HUES6 (cell line): ENCODE measurements at regions not wholly inside any gene's neighbourhood (a gene's known extent, or its start where the extent isn't known, plus 50 kb on each side); places are given as distances from the start of the nearest gene placed in this dataset.
"Not testable (repeated sequence)": the region's sequence is repeated elsewhere in the genome, so short reads cannot be mapped to it uniquely, and the experiment has no call there.

ENCODE experiments used
- H3K27ac ChIP-seq: 2 replicates; pipeline ENCODE4 v1.7.0; 2013; ENCODE audit warnings: low read depth, mild to moderate bottlenecking, low read length, inconsistent platforms
- H3K27me3 ChIP-seq: 2 replicates; pipeline ENCODE4 v1.6.1; 2013; ENCODE audit warnings: low read length; ENCODE audit not compliant: control insufficient read depth, insufficient read depth
- H3K36me3 ChIP-seq: 2 replicates; pipeline ENCODE4 v1.6.1; 2013; ENCODE audit warnings: low read length; ENCODE audit not compliant: control insufficient read depth, insufficient read depth
- H3K4me1 ChIP-seq: 2 replicates; pipeline ENCODE4 v1.6.1; 2013; ENCODE audit warnings: low read length; ENCODE audit not compliant: control insufficient read depth, insufficient read depth
- H3K4me3 ChIP-seq: 2 replicates; pipeline ENCODE4 v1.5.1; 2013; ENCODE audit warnings: low read depth, low read length
- H3K9ac ChIP-seq: one replicate; pipeline ENCODE4 v1.6.1; 2013; ENCODE audit warnings: mild to moderate bottlenecking, low read length
- H3K9me3 ChIP-seq: 2 replicates; pipeline ENCODE4 v1.6.1; 2013; ENCODE audit warnings: low read depth, low read length; ENCODE audit not compliant: control insufficient read depth, insufficient read depth

DNA sequence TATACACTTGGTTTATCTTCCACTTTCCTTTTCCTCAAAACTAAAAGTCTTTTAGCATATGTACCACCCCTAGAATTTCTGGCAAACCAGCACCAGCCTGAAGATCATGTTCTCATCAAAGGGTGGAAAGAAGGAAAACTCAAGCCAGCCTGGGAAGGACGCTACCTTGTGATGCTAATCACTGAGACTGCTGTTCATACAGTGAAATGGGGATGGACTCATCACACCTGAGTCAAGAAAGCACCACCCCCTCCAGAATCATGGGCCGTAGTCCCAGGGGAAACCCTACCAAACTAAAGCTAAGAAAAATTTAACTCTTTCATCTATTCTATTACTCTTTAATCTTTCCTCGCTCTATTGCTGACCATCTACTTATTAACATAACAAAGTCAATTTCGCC lies 595.9 kb upstream of the AADAT start:
- not testable (repeated sequence) for H3K9ac ChIP-seq, H3K4me3 ChIP-seq, H3K27ac ChIP-seq, H3K36me3 ChIP-seq, H3K9me3 ChIP-seq, H3K27me3 ChIP-seq
- peaks cover 19% of the 10 kb centered on the region for H3K4me1 ChIP-seq

DNA sequence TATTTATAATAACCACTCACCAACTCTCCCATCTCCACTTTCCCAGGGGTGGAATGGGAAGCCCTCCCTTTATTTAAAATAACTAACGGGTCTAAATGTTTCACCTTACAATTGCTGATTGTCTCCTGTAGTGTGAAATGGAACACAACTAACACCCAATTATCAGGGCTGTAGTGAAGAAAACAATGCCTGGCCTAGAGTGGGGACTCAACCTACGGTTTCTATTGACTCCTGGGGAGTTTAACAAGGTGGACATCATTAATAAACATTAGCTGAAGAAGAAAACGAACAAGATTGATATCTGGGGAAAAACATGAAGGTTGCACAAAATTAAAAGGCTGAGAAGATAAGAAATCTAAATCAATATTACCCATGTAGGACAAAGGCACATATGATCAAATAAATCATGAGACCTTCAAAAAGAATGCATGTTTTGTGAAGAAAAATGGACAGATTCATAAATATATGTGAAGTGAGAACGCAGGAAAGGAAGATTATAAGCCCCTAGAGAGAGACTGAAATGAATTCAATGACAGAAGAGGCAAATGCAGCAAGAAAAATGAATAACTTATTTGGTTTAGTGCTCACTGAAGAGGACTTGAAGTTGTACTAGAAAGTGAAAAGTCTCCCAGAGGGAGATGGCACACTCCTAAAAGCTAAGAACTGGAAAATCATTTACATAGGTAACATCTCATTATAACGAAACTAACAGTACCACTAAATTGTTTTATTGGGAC lies 593.0 kb upstream of the AADAT start:
- H3K9ac ChIP-seq, result no peak overlapping the region
- H3K4me3 ChIP-seq, result no peak overlapping the region; the same call in 1 of the 2 replicates
- no peaks in the 10 kb centered on the region for H3K36me3 ChIP-seq
- H3K4me1 ChIP-seq, result peaks cover 19% of the 10 kb centered on the region
- peak overlapping the region; percentile 70 for H3K27ac ChIP-seq
- H3K27me3 ChIP-seq, result no peaks in the 10 kb centered on the region
- peaks cover 10% of the 10 kb centered on the region; the same call in 1 of the 2 replicates for H3K9me3 ChIP-seq

DNA sequence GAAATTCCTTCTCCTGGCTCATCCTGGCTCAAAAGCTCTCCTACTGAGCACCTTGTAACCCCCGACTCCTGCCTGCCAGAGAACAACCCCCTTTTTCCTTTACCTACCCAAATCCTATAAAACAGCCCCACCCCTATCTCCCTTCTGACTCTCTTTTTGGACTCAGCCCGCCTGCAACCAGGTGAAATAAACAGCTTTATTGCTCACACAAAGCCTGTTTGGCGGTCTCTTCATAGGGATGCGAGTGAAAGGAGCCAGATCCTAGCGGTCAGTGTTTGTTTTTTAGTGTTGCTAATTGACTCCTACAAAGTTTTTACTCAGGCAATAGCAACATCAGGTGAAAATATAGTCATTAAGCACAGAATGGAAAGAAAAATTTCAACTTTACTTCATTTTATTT lies 592.3 kb upstream of the AADAT start:
- H3K27ac ChIP-seq, result peak overlapping the region; percentile 70; the same call in 1 of the 2 replicates
- not testable (repeated sequence) for H3K36me3 ChIP-seq
- peak overlapping the region; percentile 46 for H3K9ac ChIP-seq

GRCh38 chr4:170675568-170676262 lies 586.0 kb upstream of the AADAT start:
- Histone ChIP-seq H3K27me3 (no peaks in the 10 kb centered on the region), H3K27ac (no peak overlapping the region; the same call in 1 of the 2 replicates), H3K9me3 (peaks cover 15% of the 10 kb centered on the region; the same call in 1 of the 2 replicates)

More for the DNA sequence above, 592.3 kb upstream of the AADAT start:
- Histone ChIP-seq H3K4me1 (peaks cover 19% of the 10 kb centered on the region), H3K9me3 (peaks cover 13% of the 10 kb centered on the region; the same call in 1 of the 2 replicates)
- H3K27me3 ChIP-seq, H3K4me3 ChIP-seq: not testable (repeated sequence)

GRCh38 chr4:170674176-170674575 lies 584.4 kb upstream of the AADAT start:
- H3K27ac ChIP-seq, result no peak overlapping the region
- H3K4me1 ChIP-seq, result no peaks in the 10 kb centered on the region; the same call in 1 of the 2 replicates
- peaks cover 9% of the 10 kb centered on the region; the same call in 1 of the 2 replicates for H3K9me3 ChIP-seq
- no peak overlapping the region for H3K9ac ChIP-seq
- H3K36me3 ChIP-seq, result no peaks in the 10 kb centered on the region
- H3K4me3 ChIP-seq, result no peak overlapping the region
- no peaks in the 10 kb centered on the region for H3K27me3 ChIP-seq

More at GRCh38 chr4:170675568-170676262, 586.0 kb upstream of the AADAT start:
- Histone ChIP-seq H3K4me3 (no peak overlapping the region), H3K9ac (no peak overlapping the region), H3K36me3 (no peaks in the 10 kb centered on the region), H3K4me1 (no peaks in the 10 kb centered on the region; the same call in 1 of the 2 replicates)

GRCh38 chr4:170672381-170672965 lies 582.7 kb upstream of the AADAT start:
- no peaks in the 10 kb centered on the region; the same call in 1 of the 2 replicates for H3K4me1 ChIP-seq
- H3K9ac ChIP-seq, result no peak overlapping the region
- H3K4me3 ChIP-seq, result no peak overlapping the region
- H3K27me3 ChIP-seq, result no peaks in the 10 kb centered on the region
- no peaks in the 10 kb centered on the region for H3K36me3 ChIP-seq
- no peak overlapping the region for H3K27ac ChIP-seq
- H3K9me3 ChIP-seq, result 0 out of 2 replicates have a peak, but pooled peaks cover 4% of the 10 kb centered on the region

- Histone ChIP-seq H3K36me3 (no peaks in the 10 kb centered on the region), H3K4me3 (no peak overlapping the region), H3K27ac (no peak overlapping the region), H3K9ac (no peak overlapping the region), H3K4me1 (no peaks in the 10 kb centered on the region; the same call in 1 of the 2 replicates), H3K9me3 (0 out of 2 replicates have a peak, but pooled peaks cover 3% of the 10 kb centered on the region), H3K27me3 (no peaks in the 10 kb centered on the region)
Observed at GRCh38 chr4:170671171-170671570, 581.4 kb upstream of the AADAT start.

DNA sequence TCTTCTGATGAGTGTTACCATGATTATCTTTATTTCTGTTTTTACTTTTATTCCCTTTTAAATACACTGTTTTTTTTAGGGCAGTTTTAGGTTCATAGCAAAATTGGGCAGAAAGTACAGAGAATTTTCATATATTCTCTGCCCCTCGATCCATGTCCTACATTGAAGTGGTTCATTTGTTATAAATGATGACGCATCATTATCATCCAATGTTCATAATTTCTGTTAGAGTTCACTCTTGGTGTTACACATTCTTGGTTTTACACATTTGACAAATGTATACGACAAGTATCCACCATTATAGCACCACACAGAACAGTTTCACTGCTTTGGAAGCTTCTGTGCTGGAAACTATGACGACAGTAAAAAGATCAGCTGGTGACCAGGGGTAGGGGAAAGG lies 578.1 kb upstream of the AADAT start:
- Histone ChIP-seq H3K27ac (no peak overlapping the region), H3K9ac (no peak overlapping the region), H3K36me3 (no peaks in the 10 kb centered on the region), H3K27me3 (no peaks in the 10 kb centered on the region), H3K9me3 (0 out of 2 replicates have a peak, but pooled peaks cover 2% of the 10 kb centered on the region), H3K4me3 (no peak overlapping the region), H3K4me1 (no peaks in the 10 kb centered on the region; the same call in 1 of the 2 replicates)

DNA sequence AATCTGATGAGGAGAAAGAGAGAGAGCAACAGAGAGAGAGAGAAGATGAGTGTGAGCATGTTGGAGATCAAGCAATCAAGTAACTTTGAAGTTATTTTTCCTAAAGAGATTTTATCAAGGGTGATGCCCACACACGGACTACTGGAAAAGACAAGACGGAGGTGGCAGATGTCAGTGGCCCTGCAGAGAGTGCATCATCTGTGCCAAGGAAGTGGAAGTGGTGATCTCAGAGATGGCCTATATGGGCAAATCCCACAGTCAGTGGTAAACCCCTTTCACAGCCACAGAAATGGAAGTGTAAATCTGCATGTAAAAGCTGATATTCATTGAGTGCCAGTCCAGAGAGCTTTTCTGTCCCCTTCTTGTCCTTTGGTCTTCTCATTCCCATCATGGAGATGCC lies 577.2 kb upstream of the AADAT start:
- Histone ChIP-seq H3K4me1 (peaks cover 3% of the 10 kb centered on the region; the same call in 1 of the 2 replicates), H3K4me3 (no peak overlapping the region), H3K27ac (no peak overlapping the region), H3K9ac (no peak overlapping the region), H3K9me3 (0 out of 2 replicates have a peak, but pooled peaks cover 2% of the 10 kb centered on the region), H3K36me3 (no peaks in the 10 kb centered on the region), H3K27me3 (no peaks in the 10 kb centered on the region)

GRCh38 chr4:170662250-170662649 lies 572.5 kb upstream of the AADAT start:
- Histone ChIP-seq H3K9me3 (0 out of 2 replicates have a peak, but pooled peaks cover 2% of the 10 kb centered on the region), H3K36me3 (no peaks in the 10 kb centered on the region), H3K27ac (no peak overlapping the region), H3K4me3 (no peak overlapping the region), H3K9ac (no peak overlapping the region), H3K4me1 (peaks cover 3% of the 10 kb centered on the region; the same call in 1 of the 2 replicates), H3K27me3 (no peaks in the 10 kb centered on the region)
